ENCODE measurements at regions not wholly inside any gene's neighbourhood (a gene's known extent, or its start where the extent isn't known, plus 50 kb on each side); places are given as distances from the start of the nearest gene placed in this dataset.

DNA sequence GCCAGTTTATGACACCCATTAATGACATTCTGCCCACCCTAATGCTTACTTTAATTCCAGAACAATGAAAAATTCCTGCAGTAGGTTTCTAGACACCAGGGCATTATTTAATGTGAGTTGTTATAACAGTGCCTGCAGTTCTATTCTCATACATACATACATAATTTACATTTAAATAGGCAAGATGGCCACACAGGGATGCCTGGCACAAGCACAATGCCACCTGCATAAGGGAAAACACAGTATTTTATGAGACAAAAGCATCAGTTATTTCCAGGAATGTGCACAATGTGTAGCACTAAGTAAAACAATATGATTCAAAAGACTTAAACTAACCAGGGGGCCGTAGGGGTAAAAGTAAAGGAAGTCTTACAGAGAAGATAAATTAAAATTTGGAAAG lies 243.9 kb upstream of the SPRY2 start:
- DNase-seq (no peak), FAIRE-seq (no peak)
- no peaks in the 10 kb centered on the region for H3K27me3 ChIP-seq (ENCODE audit: control insufficient read depth, insufficient read depth, low read length)
- no peak for TF ChIP-seq CTCF (IDR thresholded peaks at IDR 0.05; ENCODE audit: borderline replicate concordance, extremely low read depth, insufficient read depth)
- H3K4me3 ChIP-seq (ENCODE audit: low read length in 3 of 3), result no peak overlapping the region
- no peak overlapping the region for H3K27ac ChIP-seq (ENCODE audit: low read depth in 2 of 2, low read length in 2 of 2)
- no peaks in the 10 kb centered on the region for H3K36me3 ChIP-seq (ENCODE audit: control insufficient read depth in 2 of 3, insufficient read depth in 3 of 3, low read length in 3 of 3)
- no peak overlapping the region for H3K9ac ChIP-seq (ENCODE audit: low read length in 3 of 3)
- H3K4me1 ChIP-seq (ENCODE audit: control insufficient read depth in 2 of 3, insufficient read depth in 2 of 3, low read depth in 1 of 3, low read length in 3 of 3), result no peaks in the 10 kb centered on the region
- intact Hi-C loops (cut with DNase I), result no loop called here
- no peaks in the 10 kb centered on the region for H3K9me3 ChIP-seq (ENCODE audit: control insufficient read depth in 2 of 3, insufficient read depth in 1 of 3, low read length in 3 of 3)

- no peak for TF ChIP-seq CTCF (IDR thresholded peaks at IDR 0.05; ENCODE audit: borderline replicate concordance, extremely low read depth, insufficient read depth)
- H3K27ac ChIP-seq (ENCODE audit: low read depth in 2 of 2, low read length in 2 of 2), result no peak overlapping the region
- no peaks in the 10 kb centered on the region for H3K4me1 ChIP-seq (ENCODE audit: control insufficient read depth in 2 of 3, insufficient read depth in 2 of 3, low read depth in 1 of 3, low read length in 3 of 3)
- FAIRE-seq, result no peak
- no peak overlapping the region for H3K9ac ChIP-seq (ENCODE audit: low read length in 3 of 3)
- no peaks in the 10 kb centered on the region for H3K27me3 ChIP-seq (ENCODE audit: control insufficient read depth, insufficient read depth, low read length)
- intact Hi-C loops (cut with DNase I), result no loop called here
- no peak overlapping the region for H3K4me3 ChIP-seq (ENCODE audit: low read length in 3 of 3)
- H3K36me3 ChIP-seq (ENCODE audit: control insufficient read depth in 2 of 3, insufficient read depth in 3 of 3, low read length in 3 of 3), result no peaks in the 10 kb centered on the region
- no peak for DNase-seq
- no peaks in the 10 kb centered on the region for H3K9me3 ChIP-seq (ENCODE audit: control insufficient read depth in 2 of 3, insufficient read depth in 1 of 3, low read length in 3 of 3)
Measured at GRCh38 chr13:80584306-80584705, 243.4 kb upstream of the SPRY2 start.

DNA sequence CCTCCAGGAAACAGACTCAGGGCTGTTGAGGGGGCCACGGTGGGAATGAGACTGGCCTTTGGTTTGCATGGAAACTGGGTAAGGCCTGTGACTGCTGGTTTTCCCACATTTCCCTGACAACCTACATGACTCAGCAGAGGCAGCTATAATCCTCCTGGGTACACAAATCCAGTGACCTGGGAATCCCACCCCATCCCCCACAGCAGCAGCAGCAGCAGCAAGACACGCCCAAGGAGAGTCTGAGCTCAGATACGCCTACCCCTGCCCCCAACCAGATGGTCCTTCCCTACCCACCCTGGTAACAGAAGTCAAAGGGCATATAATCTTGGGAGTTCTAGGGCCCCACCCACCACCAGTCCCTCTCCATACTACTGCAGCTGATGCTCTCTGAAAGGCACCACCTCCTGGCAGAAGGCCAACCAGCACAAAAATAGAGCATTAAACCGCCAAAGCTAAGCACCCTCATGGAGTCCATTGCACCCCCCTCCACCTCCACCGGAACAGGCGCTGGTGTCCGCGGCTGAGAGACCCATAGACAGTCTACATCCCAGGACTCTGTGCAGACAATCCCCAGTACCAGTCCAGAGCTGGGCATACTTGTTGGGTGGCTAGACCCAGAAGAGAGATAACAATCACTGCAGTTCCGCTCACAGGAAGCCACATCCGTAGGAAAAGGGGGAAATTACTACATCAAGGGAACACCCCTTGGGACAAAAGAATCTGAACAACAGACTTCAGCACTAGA lies 237.2 kb upstream of the SPRY2 start:
- no peaks in the 10 kb centered on the region for H3K36me3 ChIP-seq (ENCODE audit: control insufficient read depth in 2 of 3, insufficient read depth in 3 of 3, low read length in 3 of 3)
- DNase-seq, result no peak
- H3K9ac ChIP-seq (ENCODE audit: low read length in 3 of 3), result no peak overlapping the region
- no peaks in the 10 kb centered on the region for H3K4me1 ChIP-seq (ENCODE audit: control insufficient read depth in 2 of 3, insufficient read depth in 2 of 3, low read depth in 1 of 3, low read length in 3 of 3)
- no peak for FAIRE-seq
- no peaks in the 10 kb centered on the region for H3K27me3 ChIP-seq (ENCODE audit: control insufficient read depth, insufficient read depth, low read length)
- intact Hi-C loops (cut with DNase I), result no loop called here
- no peak overlapping the region for H3K27ac ChIP-seq (ENCODE audit: low read depth in 2 of 2, low read length in 2 of 2)
- TF ChIP-seq CTCF (IDR thresholded peaks at IDR 0.05; ENCODE audit: borderline replicate concordance, extremely low read depth, insufficient read depth), result no peak
- H3K4me3 ChIP-seq (ENCODE audit: low read length in 3 of 3), result no peak overlapping the region
- H3K9me3 ChIP-seq (ENCODE audit: control insufficient read depth in 2 of 3, insufficient read depth in 1 of 3, low read length in 3 of 3), result no peaks in the 10 kb centered on the region

GRCh38 chr13:80577285-80577684 lies 236.4 kb upstream of the SPRY2 start:
- intact Hi-C loops (cut with DNase I), result no loop called here
- Histone ChIP-seq H3K36me3 (ENCODE audit: control insufficient read depth in 2 of 3, insufficient read depth in 3 of 3, low read length in 3 of 3) (no peaks in the 10 kb centered on the region), H3K27me3 (ENCODE audit: control insufficient read depth, insufficient read depth, low read length) (no peaks in the 10 kb centered on the region), H3K9ac (ENCODE audit: low read length in 3 of 3) (no peak overlapping the region), H3K27ac (ENCODE audit: low read depth in 2 of 2, low read length in 2 of 2) (no peak overlapping the region), H3K4me3 (ENCODE audit: low read length in 3 of 3) (no peak overlapping the region), H3K9me3 (ENCODE audit: control insufficient read depth in 2 of 3, insufficient read depth in 1 of 3, low read length in 3 of 3) (no peaks in the 10 kb centered on the region), H3K4me1 (ENCODE audit: control insufficient read depth in 2 of 3, insufficient read depth in 2 of 3, low read depth in 1 of 3, low read length in 3 of 3) (no peaks in the 10 kb centered on the region)
- FAIRE-seq (no peak), DNase-seq (no peak)
- TF ChIP-seq CTCF (IDR thresholded peaks at IDR 0.05; ENCODE audit: borderline replicate concordance, extremely low read depth, insufficient read depth), result no peak
